ENCODE measurements at regions not wholly inside any gene's neighbourhood (a gene's known extent, or its start where the extent isn't known, plus 50 kb on each side); places are given as distances from the start of the nearest gene placed in this dataset.

DNA sequence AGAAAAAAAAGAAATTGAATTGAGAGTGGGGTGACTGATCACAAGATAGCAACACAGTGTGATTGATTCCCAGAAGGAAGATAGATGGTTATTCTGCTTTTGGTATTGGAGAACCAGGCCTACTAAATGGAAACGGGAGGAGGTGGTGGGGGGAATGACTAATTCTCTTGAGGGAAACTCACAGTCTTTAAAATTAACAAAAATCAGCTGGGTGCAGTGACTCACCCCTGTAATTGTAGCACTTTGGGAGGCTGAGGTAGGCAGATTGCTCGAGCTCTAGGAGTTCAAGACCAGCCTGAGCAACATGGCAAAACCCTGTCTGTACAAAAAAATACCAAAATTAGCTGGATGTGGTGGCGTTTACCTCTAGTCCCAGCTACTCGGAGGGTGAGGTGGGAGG is 134.6 kb upstream of the PDE4B start:
- TF ChIP-seq GATA3 (IDR thresholded peaks at IDR 0.05; ENCODE audit: low read depth, low read length) (no peak), GATA2 (IDR thresholded peaks at IDR 0.05; ENCODE audit: low read depth, low read length) (no peak)

All from SH-SY5Y (cell line).